ENCODE measurements at regions not wholly inside any gene's neighbourhood (a gene's known extent, or its start where the extent isn't known, plus 50 kb on each side); places are given as distances from the start of the nearest gene placed in this dataset.

DNA sequence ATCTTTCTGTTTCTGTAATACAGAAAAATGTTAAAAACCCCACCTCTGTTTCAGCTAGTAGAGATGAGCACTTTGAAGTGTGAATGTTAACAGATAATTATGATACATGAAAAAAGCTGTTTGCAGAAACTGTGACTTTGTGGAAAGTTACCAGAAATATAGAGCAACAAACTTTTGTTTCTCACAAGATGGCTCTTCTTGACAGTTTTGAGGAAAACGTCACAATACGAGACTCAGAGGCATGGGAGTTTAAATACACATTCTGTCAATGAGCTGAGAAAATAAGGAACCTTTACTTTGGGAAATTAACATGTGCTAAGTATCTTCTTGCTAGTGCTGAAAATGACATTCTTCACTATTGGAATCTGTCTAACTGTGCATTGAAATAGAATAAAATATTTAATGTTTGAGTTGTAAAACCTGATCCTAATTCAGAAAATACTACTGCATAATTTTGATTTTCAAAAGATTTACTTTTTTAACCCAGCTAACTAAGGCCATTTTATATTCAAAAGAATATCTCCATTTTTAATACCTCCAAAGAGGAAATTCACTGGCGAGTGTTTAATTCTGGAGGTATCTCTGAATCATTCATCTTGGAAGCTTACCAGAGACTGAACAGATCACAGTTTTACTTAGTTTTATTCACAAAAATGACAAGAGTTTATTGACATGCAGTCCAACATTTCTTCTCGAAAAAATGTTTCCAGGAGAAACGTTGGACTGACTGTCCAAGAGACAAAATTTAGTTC, 308.9 kb upstream of the LRFN5 start:
- in situ Hi-C loops (cut with HindIII; ENCODE audit: extremely low pct_ligation_motif_present, low pct_unique_long_range_greater_than_20kb), result no loop called here
- intact Hi-C loops (cut with micrococcal nuclease; ENCODE audit: unreplicated experiment), result no loop called here
- ChIA-PET CTCF (ENCODE audit: low intra/inter-chr PET ratio, low total read pairs) (no interaction called here), POLR2A (no interaction called here)
- Histone ChIP-seq H4K20me1 (ENCODE audit: insufficient read depth, low read length) (no peaks in the 10 kb centered on the region), H3K9ac (ENCODE audit: insufficient read depth, low read depth, low read length) (no peak overlapping the region), H3K9me3 (ENCODE audit: low read length) (peaks cover 75% of the 10 kb centered on the region), H3K36me3 (replicated peaks in 1 of 2; ENCODE audit: control insufficient read depth in 1 of 2, insufficient read depth in 2 of 2, low read length in 2 of 2) (no peaks in the 10 kb centered on the region), H3K27me3 (ENCODE audit: control insufficient read depth in 1 of 2, insufficient read depth in 2 of 2, low read length in 2 of 2) (no peaks in the 10 kb centered on the region), H2AFZ (ENCODE audit: low read length) (no peak overlapping the region), H3K79me2 (ENCODE audit: insufficient read depth, low read length) (no peaks in the 10 kb centered on the region), H3K4me2 (ENCODE audit: low read depth, low read length) (no peak overlapping the region), H3K27ac (ENCODE audit: extremely low read length, insufficient read depth, low read length) (no peak overlapping the region), H3K4me1 (ENCODE audit: insufficient read depth, low read length) (no peaks in the 10 kb centered on the region), H3K4me3 (replicated peaks in 1 of 3; ENCODE audit: insufficient read depth in 1 of 3, low read depth in 2 of 3, low read length in 3 of 3) (no peak overlapping the region)
- no peak for FAIRE-seq
- WGBS (ENCODE audit: low lambda C conversion rate), result under 1% methylated on average over 5 of the region's 5 CpGs
- TF ChIP-seq, protein P1, sequence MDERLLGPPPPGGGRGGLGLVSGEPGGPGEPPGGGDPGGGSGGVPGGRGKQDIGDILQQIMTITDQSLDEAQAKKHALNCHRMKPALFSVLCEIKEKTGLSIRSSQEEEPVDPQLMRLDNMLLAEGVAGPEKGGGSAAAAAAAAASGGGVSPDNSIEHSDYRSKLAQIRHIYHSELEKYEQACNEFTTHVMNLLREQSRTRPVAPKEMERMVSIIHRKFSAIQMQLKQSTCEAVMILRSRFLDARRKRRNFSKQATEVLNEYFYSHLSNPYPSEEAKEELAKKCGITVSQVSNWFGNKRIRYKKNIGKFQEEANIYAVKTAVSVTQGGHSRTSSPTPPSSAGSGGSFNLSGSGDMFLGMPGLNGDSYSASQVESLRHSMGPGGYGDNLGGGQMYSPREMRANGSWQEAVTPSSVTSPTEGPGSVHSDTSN (CRISPR knock-in tag; IDR thresholded peaks at IDR 0.05), result no peak
- TF ChIP-seq GFI1 (CRISPR knock-in tag; IDR thresholded peaks at IDR 0.05; ENCODE audit: borderline replicate concordance), result no peak
- no peak for DNase-seq (ENCODE audit: low spot score)
- no peak for ATAC-seq
- BruUV-seq (replicated peaks), result no TSS peak

GRCh38 chr14:41295734-41296133, 310.9 kb upstream of the LRFN5 start:
- no peak overlapping the region for H3K4me2 ChIP-seq (ENCODE audit: low read depth, low read length)
- peaks cover 79% of the 10 kb centered on the region for H3K9me3 ChIP-seq (ENCODE audit: low read length)
- intact Hi-C loops (cut with micrococcal nuclease; ENCODE audit: unreplicated experiment), result no loop called here
- ChIA-PET CTCF (ENCODE audit: low intra/inter-chr PET ratio, low total read pairs) (no interaction called here), POLR2A (no interaction called here)
- H3K36me3 ChIP-seq (replicated peaks in 1 of 2; ENCODE audit: control insufficient read depth in 1 of 2, insufficient read depth in 2 of 2, low read length in 2 of 2), result no peaks in the 10 kb centered on the region
- H2AFZ ChIP-seq (ENCODE audit: low read length), result no peak overlapping the region
- FAIRE-seq, result no peak
- TF ChIP-seq MAFF (IDR thresholded peaks at IDR 0.05; ENCODE audit: low read depth, low read length) (peak; percentile 56; the same call in 1 of the 2 replicates), CC2D1A (CRISPR knock-in tag; IDR thresholded peaks at IDR 0.05) (no peak), ZFP36L1 (CRISPR knock-in tag; IDR thresholded peaks at IDR 0.05) (no peak), MAFK (conservative IDR thresholded peaks at IDR 0.05 in 1 of 2, IDR thresholded peaks at IDR 0.05 in 1 of 2; ENCODE audit: low read length in 2 of 2) (peak; percentile 34 to 61; a peak in 3 of 4 replicates)
- TF ChIP-seq, protein P2, sequence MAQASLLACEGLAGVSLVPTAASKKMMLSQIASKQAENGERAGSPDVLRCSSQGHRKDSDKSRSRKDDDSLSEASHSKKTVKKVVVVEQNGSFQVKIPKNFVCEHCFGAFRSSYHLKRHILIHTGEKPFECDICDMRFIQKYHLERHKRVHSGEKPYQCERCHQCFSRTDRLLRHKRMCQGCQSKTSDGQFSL (CRISPR knock-in tag; IDR thresholded peaks at IDR 0.05), result no peak
- no peak for ATAC-seq
- no peaks in the 10 kb centered on the region for H3K4me1 ChIP-seq (ENCODE audit: insufficient read depth, low read length)
- no peak overlapping the region for H3K4me3 ChIP-seq (replicated peaks in 1 of 3; ENCODE audit: insufficient read depth in 1 of 3, low read depth in 2 of 3, low read length in 3 of 3)
- no peaks in the 10 kb centered on the region for H4K20me1 ChIP-seq (ENCODE audit: insufficient read depth, low read length)
- H3K9ac ChIP-seq (ENCODE audit: insufficient read depth, low read depth, low read length), result no peak overlapping the region
- H3K79me2 ChIP-seq (ENCODE audit: insufficient read depth, low read length), result no peaks in the 10 kb centered on the region
- no TSS peak for BruUV-seq (replicated peaks)
- H3K27ac ChIP-seq (ENCODE audit: extremely low read length, insufficient read depth, low read length), result no peak overlapping the region
- in situ Hi-C loops (cut with HindIII; ENCODE audit: extremely low pct_ligation_motif_present, low pct_unique_long_range_greater_than_20kb), result no loop called here
- no peak for DNase-seq (ENCODE audit: low spot score)
- no peaks in the 10 kb centered on the region for H3K27me3 ChIP-seq (ENCODE audit: control insufficient read depth in 1 of 2, insufficient read depth in 2 of 2, low read length in 2 of 2)
- WGBS (ENCODE audit: low lambda C conversion rate), result 63% methylated on average over 3 of the region's 3 CpGs

Data from HepG2 (cell line).